ENCODE measurements at regions not wholly inside any gene's neighbourhood (a gene's known extent, or its start where the extent isn't known, plus 50 kb on each side); places are given as distances from the start of the nearest gene placed in this dataset.

DNA sequence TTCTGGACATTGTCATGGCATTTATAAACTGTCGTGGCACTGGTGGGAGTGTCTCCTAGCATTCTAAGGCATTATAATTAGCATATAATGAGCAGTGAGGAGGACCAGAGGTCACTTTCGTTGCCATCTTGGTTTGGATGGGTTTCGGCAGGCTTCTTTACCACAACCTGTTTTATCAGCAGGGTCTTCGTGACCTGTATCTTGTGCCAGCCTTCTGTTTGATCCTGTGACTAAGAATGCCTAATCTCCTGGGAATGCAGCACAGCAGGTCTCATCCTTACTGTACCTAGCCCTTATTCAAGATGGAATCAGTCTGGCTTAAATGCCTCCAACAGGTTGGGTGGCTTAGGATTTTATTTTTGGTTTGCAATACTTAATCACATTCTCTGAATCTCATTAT, 142.7 kb upstream of the GGTLC1 start:
- Mint-ChIP-seq H3K9me3 (no peaks in the 10 kb centered on the region), H3K27me3 (ENCODE audit: low read depth, poor library complexity) (peaks cover 3% of the 10 kb centered on the region), H3K27ac (no peak overlapping the region), H3K36me3 (ENCODE audit: low read depth) (no peaks in the 10 kb centered on the region), H3K4me1 (peaks cover 7% of the 10 kb centered on the region), H3K4me3 (no peak overlapping the region)
- DNase-seq: no peak
- TF ChIP-seq, protein P1, sequence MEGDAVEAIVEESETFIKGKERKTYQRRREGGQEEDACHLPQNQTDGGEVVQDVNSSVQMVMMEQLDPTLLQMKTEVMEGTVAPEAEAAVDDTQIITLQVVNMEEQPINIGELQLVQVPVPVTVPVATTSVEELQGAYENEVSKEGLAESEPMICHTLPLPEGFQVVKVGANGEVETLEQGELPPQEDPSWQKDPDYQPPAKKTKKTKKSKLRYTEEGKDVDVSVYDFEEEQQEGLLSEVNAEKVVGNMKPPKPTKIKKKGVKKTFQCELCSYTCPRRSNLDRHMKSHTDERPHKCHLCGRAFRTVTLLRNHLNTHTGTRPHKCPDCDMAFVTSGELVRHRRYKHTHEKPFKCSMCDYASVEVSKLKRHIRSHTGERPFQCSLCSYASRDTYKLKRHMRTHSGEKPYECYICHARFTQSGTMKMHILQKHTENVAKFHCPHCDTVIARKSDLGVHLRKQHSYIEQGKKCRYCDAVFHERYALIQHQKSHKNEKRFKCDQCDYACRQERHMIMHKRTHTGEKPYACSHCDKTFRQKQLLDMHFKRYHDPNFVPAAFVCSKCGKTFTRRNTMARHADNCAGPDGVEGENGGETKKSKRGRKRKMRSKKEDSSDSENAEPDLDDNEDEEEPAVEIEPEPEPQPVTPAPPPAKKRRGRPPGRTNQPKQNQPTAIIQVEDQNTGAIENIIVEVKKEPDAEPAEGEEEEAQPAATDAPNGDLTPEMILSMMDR (IDR thresholded peaks at IDR 0.05): no peak

DNA sequence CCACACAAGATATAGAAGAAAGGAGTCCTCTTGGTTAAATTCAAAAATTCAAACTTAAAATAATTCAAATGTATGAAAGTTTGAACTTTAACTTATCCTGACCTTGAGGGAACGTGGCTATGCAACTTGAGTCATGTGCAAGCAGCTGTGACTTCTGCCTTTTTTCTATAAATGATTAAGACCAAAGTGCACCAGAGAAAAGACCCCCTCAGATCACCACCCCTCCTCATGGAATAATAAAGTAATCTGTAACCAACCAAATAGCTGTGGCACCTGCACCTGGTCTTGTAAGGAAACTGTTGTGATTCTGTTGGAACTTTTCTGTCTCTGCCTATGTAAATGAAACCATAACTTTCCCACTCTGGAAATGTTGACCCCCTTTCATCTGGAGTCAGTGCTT, 141.1 kb upstream of the GGTLC1 start:
- peaks cover 7% of the 10 kb centered on the region for H3K4me1 Mint-ChIP-seq
- TF ChIP-seq, protein P1 (IDR thresholded peaks at IDR 0.05): no peak
- no peaks in the 10 kb centered on the region for H3K9me3 Mint-ChIP-seq
- DNase-seq: no peak
- H3K27ac Mint-ChIP-seq: no peak overlapping the region
- H3K27me3 Mint-ChIP-seq (ENCODE audit: low read depth, poor library complexity): peaks cover 3% of the 10 kb centered on the region
- no peak overlapping the region for H3K4me3 Mint-ChIP-seq
- H3K36me3 Mint-ChIP-seq (ENCODE audit: low read depth): no peaks in the 10 kb centered on the region

DNA sequence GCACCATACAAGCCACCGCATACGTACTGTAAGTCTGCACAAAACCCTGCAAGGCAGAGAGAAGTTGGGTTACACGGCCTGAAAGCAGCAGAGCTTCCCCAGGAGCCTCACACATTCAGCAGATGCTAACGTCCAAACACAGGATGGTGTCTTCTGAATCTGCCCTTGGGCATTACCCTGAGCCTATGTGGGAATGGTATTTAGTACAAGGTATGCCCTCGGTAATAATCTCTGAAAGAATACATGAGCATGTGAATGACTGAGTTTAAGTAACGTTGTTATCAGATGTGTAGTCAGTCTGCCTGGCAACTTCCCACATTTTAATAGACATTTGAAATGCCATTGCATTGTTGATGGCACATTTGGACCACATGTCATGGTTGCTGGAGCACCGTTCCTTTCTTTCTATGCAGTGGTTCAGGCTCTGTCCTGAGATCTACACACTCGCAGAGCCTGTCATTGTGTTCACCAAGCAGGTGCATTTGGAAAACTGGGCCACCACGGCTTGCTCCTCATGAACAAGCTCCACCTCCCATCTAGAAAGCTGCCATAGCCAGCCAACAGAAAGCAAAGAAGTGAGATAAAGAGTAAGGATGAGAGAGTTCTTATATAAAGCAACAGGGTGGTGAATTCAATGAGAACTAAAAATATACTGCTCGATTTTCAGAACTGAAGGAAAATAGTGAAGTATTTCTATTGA, 136.5 kb upstream of the GGTLC1 start:
- DNase-seq: no peak
- no peak overlapping the region for H3K4me3 Mint-ChIP-seq
- no peaks in the 10 kb centered on the region for H3K4me1 Mint-ChIP-seq
- TF ChIP-seq, protein P1 (IDR thresholded peaks at IDR 0.05): no peak
- no peaks in the 10 kb centered on the region for H3K36me3 Mint-ChIP-seq (ENCODE audit: low read depth)
- no peak overlapping the region for H3K27ac Mint-ChIP-seq
- no peaks in the 10 kb centered on the region for H3K9me3 Mint-ChIP-seq
- H3K27me3 Mint-ChIP-seq (ENCODE audit: low read depth, poor library complexity): peaks cover 6% of the 10 kb centered on the region

DNA sequence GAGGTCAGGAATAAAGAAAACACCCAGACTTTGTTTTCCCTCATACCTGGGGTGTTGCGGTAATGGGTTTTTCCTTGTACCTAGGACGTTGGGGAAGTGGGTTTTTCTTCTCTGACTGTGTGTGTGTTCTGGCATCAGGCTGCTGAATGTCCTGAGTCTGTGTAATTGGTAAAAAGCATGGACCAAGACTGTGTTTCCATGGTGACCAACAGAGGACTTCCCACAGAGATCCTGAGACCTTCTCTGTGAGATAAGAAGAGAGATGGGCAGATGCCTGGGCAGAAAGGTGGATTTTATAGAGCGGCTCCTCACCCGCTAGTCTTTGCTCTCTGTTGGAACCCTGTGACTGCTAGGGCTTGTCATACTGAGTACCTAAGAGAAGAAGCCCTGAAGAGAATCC, 135.4 kb upstream of the GGTLC1 start:
- no peak overlapping the region for H3K4me3 Mint-ChIP-seq
- no peak overlapping the region for H3K27ac Mint-ChIP-seq
- no peak for DNase-seq
- TF ChIP-seq, protein P1 (IDR thresholded peaks at IDR 0.05): no peak
- peaks cover 7% of the 10 kb centered on the region for H3K4me1 Mint-ChIP-seq
- H3K9me3 Mint-ChIP-seq: no peaks in the 10 kb centered on the region
- H3K27me3 Mint-ChIP-seq (ENCODE audit: low read depth, poor library complexity): peaks cover 6% of the 10 kb centered on the region
- H3K36me3 Mint-ChIP-seq (ENCODE audit: low read depth): no peaks in the 10 kb centered on the region

DNA sequence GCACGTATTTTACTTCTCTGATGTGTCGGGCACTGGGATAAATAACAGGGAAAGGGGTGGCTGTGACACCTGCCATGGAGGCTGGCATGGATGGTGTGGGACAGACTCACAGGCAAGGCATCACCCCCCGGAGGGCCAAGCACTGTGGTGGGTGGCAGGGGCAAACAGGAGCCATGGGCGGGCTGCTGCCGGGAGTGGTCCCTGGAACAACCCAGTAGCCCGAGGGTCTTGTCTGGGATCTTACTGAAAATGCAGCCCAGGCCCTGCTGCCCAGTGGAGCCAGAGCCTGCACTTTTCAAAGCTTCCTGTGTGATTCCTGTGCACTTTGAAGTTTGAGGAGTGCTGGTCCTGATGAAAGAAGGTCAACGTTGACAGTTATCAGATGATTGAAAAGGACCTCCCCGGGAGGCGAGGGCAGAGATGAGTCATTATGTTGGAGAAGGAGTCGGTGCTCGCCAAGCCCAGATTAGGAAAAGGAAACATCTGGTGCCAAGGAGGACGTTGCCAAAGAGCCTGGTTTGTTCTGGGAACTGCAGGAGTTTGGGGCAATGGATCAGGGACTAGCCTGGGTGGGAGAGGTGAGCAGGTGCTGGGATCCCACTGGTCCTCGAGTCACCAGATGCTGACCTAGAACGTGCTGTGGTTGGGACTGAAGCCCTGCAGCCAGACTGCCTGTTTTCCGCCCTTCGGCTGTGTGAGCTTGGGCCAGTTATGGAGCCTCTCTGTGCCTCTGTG, 130.0 kb upstream of the GGTLC1 start:
- no peak for DNase-seq
- Mint-ChIP-seq H3K4me1 (peaks cover 48% of the 10 kb centered on the region), H3K27me3 (ENCODE audit: low read depth, poor library complexity) (peaks cover 10% of the 10 kb centered on the region), H3K36me3 (ENCODE audit: low read depth) (no peaks in the 10 kb centered on the region), H3K4me3 (no peak overlapping the region), H3K27ac (peak overlapping the region; percentile 17), H3K9me3 (no peaks in the 10 kb centered on the region)
- TF ChIP-seq, protein P1 (IDR thresholded peaks at IDR 0.05): no peak

Data from nephron progenitor cell (in vitro differentiated cells).